ENCODE measurements at regions not wholly inside any gene's neighbourhood (a gene's known extent, or its start where the extent isn't known, plus 50 kb on each side); places are given as distances from the start of the nearest gene placed in this dataset.

DNA sequence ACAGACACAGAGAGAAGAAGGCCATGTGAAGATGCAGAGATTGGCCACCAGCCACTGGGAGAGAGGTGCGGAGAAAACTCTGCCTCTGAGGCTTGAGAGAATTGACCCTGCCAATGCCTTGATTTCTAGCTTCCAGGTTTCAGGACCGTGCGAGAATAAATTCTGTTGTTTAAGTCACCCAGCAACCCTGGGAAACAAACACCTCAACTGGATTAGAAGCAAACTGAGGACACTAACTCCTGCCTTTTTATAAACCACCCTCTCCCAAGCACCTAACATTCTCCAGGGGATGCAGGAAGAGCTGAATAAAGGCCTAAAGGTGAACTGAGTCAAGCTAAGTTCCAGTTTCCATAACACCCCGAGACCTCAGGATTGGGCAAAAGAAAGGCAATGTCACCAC lies 136.1 kb downstream of the ANKRD60 start (continued):
- TF ChIP-seq EGR1 (IDR thresholded peaks at IDR 0.05; ENCODE audit: borderline replicate concordance in 1 of 2, low read depth in 2 of 2, low read length in 2 of 2) = no peak
- no peak for TF ChIP-seq TAF1 (IDR thresholded peaks at IDR 0.05; ENCODE audit: borderline replicate concordance, low read depth, low read length)
- TF ChIP-seq, protein P1, sequence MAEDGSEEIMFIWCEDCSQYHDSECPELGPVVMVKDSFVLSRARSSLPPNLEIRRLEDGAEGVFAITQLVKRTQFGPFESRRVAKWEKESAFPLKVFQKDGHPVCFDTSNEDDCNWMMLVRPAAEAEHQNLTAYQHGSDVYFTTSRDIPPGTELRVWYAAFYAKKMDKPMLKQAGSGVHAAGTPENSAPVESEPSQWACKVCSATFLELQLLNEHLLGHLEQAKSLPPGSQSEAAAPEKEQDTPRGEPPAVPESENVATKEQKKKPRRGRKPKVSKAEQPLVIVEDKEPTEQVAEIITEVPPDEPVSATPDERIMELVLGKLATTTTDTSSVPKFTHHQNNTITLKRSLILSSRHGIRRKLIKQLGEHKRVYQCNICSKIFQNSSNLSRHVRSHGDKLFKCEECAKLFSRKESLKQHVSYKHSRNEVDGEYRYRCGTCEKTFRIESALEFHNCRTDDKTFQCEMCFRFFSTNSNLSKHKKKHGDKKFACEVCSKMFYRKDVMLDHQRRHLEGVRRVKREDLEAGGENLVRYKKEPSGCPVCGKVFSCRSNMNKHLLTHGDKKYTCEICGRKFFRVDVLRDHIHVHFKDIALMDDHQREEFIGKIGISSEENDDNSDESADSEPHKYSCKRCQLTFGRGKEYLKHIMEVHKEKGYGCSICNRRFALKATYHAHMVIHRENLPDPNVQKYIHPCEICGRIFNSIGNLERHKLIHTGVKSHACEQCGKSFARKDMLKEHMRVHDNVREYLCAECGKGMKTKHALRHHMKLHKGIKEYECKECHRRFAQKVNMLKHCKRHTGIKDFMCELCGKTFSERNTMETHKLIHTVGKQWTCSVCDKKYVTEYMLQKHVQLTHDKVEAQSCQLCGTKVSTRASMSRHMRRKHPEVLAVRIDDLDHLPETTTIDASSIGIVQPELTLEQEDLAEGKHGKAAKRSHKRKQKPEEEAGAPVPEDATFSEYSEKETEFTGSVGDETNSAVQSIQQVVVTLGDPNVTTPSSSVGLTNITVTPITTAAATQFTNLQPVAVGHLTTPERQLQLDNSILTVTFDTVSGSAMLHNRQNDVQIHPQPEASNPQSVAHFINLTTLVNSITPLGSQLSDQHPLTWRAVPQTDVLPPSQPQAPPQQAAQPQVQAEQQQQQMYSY (CRISPR knock-in tag; IDR thresholded peaks at IDR 0.05) = no peak
- no peak for TF ChIP-seq TBL1XR1 (IDR thresholded peaks at IDR 0.05; ENCODE audit: low read depth, low read length)
- no peak for TF ChIP-seq POLR2AphosphoS2 (IDR thresholded peaks at IDR 0.05; ENCODE audit: low read depth, low read length)
- no peak for TF ChIP-seq NFYA (IDR thresholded peaks at IDR 0.05; ENCODE audit: borderline replicate concordance, low read depth, low read length)
- no peak for TF ChIP-seq STAT1 (conservative IDR thresholded peaks at IDR 0.05)

DNA sequence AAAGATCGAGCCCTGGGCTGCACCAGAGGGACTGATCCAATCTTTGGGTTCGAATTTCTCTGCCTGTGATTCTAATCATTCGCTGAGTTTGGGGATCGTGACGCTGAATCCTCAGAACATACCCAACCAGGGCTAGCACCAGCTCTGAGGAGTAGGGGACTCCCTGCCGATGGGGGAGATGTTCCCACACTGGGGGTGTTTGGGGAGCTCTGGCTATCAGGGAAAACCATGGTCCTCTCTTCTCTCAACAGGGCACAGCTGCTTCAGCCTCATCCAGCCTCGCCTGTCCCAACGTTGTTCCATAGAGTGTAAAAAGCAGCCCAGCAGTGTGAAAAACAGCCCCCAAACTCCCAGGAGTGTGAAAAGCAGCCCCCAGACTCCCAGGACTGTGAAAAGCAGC lies 136.6 kb downstream of the ANKRD60 start:
- no peaks in the 10 kb centered on the region for H3K9me3 ChIP-seq (replicated peaks; ENCODE audit: control insufficient read depth, insufficient read depth, low read length)
- no peak for FAIRE-seq
- CTCF ChIA-PET = no interaction called here

More for the DNA sequence above, 136.6 kb downstream of the ANKRD60 start:
- no peak for DNase-seq (ENCODE audit: low read depth, low spot score)
- no peak overlapping the region for H3K4me2 ChIP-seq (ENCODE audit: control insufficient read depth, insufficient read depth)
- H3K79me2 ChIP-seq (ENCODE audit: control insufficient read depth, insufficient read depth, low read length) = no peaks in the 10 kb centered on the region
- no peak overlapping the region for H3K9ac ChIP-seq (ENCODE audit: control insufficient read depth, insufficient read depth, low read length)
- no peak overlapping the region for H3K27ac ChIP-seq (ENCODE audit: control insufficient read depth, insufficient read depth)
- TF ChIP-seq CHD4 (IDR thresholded peaks at IDR 0.05) (no peak), POLR2AphosphoS2 (IDR thresholded peaks at IDR 0.05; ENCODE audit: low read depth, low read length) (no peak), CBX3 (IDR thresholded peaks at IDR 0.05; ENCODE audit: borderline replicate concordance, low read depth) (no peak), NFXL1 (IDR thresholded peaks at IDR 0.05; ENCODE audit: borderline replicate concordance) (no peak), JUND (IDR thresholded peaks at IDR 0.05; ENCODE audit: low read depth, low read length) (no peak), HDAC6 (IDR thresholded peaks at IDR 0.05; ENCODE audit: unreplicated experiment) (no peak), SP1 (IDR thresholded peaks at IDR 0.05; ENCODE audit: low read depth, low read length) (no peak), STAT1 (conservative IDR thresholded peaks at IDR 0.05) (no peak), SUPT20H (IDR thresholded peaks at IDR 0.05; ENCODE audit: borderline replicate concordance, control insufficient read depth, low read depth, low read length) (no peak)
- TF ChIP-seq, protein P2, sequence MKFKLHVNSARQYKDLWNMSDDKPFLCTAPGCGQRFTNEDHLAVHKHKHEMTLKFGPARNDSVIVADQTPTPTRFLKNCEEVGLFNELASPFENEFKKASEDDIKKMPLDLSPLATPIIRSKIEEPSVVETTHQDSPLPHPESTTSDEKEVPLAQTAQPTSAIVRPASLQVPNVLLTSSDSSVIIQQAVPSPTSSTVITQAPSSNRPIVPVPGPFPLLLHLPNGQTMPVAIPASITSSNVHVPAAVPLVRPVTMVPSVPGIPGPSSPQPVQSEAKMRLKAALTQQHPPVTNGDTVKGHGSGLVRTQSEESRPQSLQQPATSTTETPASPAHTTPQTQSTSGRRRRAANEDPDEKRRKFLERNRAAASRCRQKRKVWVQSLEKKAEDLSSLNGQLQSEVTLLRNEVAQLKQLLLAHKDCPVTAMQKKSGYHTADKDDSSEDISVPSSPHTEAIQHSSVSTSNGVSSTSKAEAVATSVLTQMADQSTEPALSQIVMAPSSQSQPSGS (IDR thresholded peaks at IDR 0.05; ENCODE audit: low read length) = no peak
- ChIA-PET RAD21 (ENCODE audit: unreplicated experiment) (no interaction called here), POLR2A (no interaction called here), SMC1A (ENCODE audit: uncharacterized antibody, unreplicated experiment) (interaction anchor here (0.7 kb wide), 1 partner anchor 409 kb away, joined by 3 read pairs; no protein-coding TSS in a partner anchor)
- BruUV-seq (replicated peaks) = no TSS peak
- no peak overlapping the region for H3K4me3 ChIP-seq
- ATAC-seq = no peak
- H3K4me1 ChIP-seq (ENCODE audit: control insufficient read depth, insufficient read depth, low read length) = no peaks in the 10 kb centered on the region
- no peaks in the 10 kb centered on the region for H4K20me1 ChIP-seq (ENCODE audit: control insufficient read depth, insufficient read depth)
- peaks cover 2 to 6% of the 10 kb centered on the region in 2 experiments; a peak in 3 of 4 replicates for H3K27me3 ChIP-seq (replicated peaks in 1 of 2; ENCODE audit: control insufficient read depth in 2 of 2, insufficient read depth in 2 of 2, low read length in 1 of 2)
- intact Hi-C loops (cut with micrococcal nuclease; ENCODE audit: unreplicated experiment) = no loop called here
- in situ Hi-C loops (cut with MboI) = no loop called here
- no peak overlapping the region for H2AFZ ChIP-seq (ENCODE audit: control insufficient read depth, low read depth, low read length)
- 21% methylated on average over 8 of the region's 8 CpGs for WGBS (ENCODE audit: insufficient coverage, insufficient replicate concordance, low lambda C conversion rate, missing lambda C conversion rate)
- no peaks in the 10 kb centered on the region for H3K36me3 ChIP-seq (ENCODE audit: control insufficient read depth in 2 of 2, insufficient read depth in 2 of 2, low read length in 1 of 2)

Measured in GM12878 (cell line).